NCI-H1417 (cell line): ENCODE measurements at regions not wholly inside any gene's neighbourhood (a gene's known extent, or its start where the extent isn't known, plus 50 kb on each side); places are given as distances from the start of the nearest gene placed in this dataset.
A peak's percentile ranks its signal among the peaks of the same experiment; 100 is the strongest.
"Not testable (repeated sequence)": the region's sequence is repeated elsewhere in the genome, so short reads cannot be mapped to it uniquely, and the experiment has no call there.

Source experiments
- DNase-seq, 3 experiments: peaks; one replicate each; lab custom pipeline; 2025; lab: John Stamatoyannopoulos, UW

DNA sequence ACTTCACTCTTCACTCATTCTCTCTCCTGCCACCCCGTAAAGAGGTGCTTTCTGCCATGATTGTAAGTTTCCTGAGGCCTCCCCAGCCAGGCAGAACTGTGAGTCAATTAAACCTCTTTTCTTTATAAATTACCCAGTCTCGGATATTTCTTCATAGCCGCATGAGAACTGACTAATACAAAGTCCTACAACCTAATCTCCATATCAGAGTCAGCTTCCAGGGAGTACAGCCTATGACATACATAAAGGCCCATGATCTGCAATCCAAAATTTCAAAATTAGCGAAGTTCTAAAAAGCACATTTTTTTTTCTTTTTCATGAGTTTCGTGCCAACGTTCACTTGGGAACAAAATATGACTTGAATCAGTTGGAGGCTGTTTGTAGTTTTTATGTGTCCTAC, 256.9 kb upstream of the DUSP10 start:
- no peak for DNase-seq

DNA sequence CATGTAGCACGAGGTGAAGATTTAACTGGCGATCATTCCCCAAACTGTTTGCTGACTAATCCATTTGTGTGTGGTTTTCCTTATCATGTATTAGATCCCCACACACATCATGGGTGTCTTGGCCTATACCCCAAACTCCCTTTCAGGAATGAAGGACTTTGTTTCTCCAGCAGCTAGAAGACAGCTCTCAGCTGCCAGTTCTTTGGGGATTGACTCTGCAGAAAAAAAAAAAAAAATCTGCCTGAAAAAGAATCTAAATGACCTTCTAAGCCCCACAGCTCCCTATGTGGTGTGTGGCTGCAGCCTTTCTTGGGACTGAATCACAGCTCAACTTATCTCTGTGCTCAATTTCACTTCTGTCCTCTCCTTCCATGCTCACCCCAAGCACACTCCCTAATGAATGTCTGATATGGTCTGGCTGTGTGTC, 256.3 kb upstream of the DUSP10 start:
- no peak for DNase-seq

DNA sequence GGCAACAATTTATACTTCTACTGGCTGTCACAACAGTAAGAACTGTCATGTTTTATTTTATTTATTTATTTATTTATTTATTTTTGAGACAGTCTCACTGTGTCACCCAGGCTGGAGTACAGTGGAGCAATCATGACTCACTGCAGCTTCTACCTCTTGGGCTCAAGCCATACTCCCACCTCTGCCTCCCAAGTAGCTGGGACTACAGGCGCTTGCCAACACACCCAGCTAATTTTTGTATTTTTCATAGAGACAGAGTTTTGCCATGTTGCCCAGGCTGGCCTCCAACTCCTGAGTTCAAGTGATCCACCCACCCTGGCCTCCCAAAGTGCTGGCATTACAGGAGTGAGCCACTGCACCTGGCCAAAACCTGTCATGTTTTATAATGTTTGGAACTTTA, 255.1 kb upstream of the DUSP10 start:
- DNase-seq: not testable (repeated sequence)

DNA sequence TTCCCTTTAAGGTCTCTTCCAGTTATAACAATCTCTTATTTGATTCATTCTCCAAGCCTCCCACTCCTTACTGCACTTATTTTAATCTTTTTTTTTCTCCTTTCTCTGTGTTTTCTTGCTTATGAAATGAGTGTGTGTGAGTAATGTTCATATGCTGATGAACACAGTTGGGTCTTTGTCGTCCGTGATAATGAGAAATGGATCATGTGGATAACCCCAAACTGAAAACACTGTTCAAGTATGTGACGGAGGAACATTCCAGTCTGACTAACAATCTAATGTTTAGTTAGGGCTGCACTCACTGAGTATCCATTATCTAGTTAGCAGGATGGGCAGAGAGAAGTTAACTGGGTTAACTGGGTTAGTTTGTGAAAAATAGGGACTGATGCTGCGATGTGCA, 253.1 kb upstream of the DUSP10 start:
- DNase-seq: no peak

DNA sequence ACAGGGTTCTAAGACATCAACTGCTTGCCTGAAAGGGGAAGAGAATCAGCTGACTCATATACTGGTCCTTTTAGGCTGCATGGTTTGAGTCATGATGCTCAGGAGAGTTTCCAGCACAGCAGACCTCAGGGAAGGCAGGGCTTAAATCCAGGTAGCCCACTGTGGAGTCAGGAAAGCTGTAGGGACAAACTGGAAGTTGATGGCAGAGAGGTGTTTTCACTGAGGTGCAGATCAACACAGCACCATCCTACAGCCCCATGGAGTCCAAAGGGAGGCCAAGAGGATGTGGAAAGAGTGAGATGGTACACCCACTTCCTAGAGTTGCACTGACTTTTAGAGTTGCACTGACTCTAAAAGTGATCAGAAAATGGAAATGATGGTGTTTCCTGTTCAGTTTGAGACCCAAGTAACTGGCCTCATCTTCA, 252.4 kb upstream of the DUSP10 start:
- no peak for DNase-seq

DNA sequence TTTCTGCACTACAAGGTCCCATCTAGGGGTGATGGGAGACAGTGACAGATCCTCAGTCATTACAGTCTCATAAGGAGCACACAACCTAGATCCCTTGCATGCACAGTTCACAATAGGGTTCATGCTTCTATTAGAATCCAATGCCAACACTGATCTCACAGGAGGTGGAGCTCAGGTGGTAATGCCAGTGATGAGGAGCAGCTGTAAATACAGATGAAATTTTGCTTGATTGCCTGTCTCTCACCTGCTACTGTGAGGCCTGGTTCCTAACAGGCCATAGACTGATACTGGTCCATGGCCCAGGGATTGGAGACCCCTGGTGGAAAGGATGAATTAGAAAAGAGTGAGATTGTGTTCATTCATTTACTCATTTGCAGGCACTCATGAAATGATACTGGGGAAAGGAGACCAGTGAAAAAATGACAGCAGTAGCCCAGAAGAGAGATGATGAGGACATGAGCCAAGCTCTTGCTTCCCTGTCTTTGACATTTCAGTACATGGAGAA, 251.6 kb upstream of the DUSP10 start:
- DNase-seq: no peak

DNA sequence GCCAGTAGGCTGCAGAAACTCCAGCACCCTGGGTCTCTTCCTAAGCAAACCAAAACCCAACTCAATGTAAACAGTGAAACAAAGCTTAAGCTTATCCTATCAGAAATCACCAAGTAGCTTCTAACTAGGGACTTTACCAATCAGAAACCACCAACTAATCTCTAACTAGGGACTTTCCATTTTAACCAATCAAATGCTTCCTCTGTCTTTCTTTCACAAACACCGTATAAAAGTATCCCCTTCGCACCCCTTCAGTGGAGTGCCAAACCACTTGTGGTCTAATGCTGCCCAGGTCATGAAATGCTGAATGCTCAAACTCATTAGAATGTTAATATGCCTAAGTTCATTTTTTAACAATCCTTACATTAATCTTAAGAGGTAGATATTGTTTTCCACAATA, 250.5 kb upstream of the DUSP10 start:
- no peak for DNase-seq

DNA sequence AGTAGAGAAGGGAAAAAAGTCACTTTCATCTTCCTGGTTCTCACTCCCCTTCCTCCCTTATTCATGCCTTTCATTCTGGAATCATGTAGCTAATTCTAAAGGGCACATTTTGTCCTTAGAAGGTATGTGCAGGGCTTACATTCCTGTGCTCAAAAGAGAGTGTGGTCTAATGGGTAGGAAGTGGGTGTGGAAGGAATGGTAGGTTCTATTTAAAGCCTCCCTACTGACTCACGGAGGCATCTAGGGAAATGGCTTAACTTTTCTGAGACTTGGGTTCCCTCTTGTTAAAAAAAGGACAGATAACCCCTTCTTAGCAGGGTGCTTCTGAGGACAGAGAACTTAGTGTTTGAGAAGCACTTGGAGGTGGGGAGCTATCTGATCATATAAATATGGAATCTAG, 249.3 kb upstream of the DUSP10 start:
- no peak for DNase-seq

DNA sequence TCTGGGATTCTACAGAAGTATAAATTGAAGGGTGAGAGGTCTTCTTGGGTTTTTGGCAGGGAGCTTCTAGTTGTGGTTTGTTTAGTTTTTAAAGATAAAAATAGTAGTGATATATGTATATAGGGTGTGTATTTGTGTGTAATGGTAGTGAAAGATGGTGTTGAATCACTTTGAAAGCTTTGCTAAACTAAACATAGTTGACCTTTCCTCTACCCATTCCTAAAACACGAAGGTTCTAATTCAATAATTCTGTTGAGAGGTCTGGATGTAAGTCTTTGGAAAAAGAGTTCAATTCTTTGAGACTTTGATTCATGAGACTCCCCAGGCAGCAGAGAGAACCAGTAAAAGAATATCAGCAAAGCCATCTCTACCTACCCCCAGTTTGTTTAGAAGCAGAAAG, 247.9 kb upstream of the DUSP10 start:
- DNase-seq: no peak

DNA sequence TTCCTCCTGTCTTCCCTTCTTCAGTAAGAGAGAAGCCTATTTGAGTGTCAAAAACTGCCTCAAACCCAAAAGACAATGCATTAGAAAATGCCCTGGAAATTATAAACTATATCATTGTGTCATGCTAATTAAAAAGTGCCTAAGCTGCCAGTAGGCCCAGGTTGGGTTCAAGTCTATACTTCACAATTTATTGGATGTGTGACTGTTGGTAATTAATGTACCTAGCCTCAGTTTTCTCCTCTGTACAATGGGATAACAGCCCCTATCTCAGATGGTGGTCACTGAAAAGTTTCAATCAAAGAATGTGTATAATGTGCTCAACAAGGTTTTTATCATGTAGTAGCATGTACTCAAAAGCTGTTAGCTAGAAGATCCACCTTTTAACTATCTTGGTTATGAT, 246.9 kb upstream of the DUSP10 start:
- no peak for DNase-seq

DNA sequence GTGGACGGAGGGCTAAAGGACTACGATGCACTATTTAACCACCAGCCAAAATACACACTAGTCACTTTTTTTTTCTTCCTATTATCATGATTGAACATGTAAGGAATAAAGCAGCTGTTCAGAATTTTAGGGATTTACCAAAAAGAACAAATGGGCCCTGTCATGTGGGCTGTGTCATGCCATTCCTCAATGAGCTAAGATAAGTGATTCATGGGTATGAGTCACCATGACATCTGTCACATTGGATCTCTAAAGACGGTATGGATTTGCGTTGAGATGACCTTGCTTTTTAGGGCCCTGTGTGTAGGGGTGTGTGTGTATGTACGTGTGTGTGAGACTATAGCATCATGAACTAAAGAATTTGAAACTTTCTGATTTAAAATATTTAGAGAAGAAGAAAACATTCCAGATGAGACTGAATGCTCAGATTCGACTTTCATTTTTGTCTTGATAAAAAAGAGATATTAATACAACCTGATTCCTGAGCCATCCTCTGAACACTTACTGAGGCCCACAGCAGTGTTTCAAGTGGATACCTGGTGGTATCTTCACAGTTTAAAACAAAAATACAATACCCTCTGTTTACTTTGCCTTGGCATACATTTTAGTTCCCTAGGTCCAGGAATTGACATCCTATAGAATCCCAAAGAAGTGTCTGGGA, 246.1 kb upstream of the DUSP10 start:
- DNase-seq: peak in 1 of 3 experiments; percentile 37

DNA sequence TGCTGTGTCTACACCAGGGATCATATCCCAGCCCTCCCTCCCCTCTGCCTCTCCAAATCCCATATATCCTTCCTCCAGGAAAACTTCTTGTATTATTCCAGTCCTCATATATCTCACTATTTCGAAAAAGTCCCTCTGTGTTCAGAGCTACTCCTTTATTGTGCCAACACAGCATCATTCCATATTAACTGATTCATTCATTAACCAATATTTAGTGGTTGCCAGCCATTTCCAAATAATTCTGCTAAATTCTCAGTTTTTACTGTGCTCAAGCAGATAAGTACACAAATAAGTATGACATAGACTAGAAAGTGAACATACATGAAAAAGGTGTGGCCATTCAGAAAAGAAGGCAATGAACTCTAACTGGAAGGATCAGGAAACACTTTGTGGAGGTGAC, 241.6 kb upstream of the DUSP10 start:
- DNase-seq: no peak

DNA sequence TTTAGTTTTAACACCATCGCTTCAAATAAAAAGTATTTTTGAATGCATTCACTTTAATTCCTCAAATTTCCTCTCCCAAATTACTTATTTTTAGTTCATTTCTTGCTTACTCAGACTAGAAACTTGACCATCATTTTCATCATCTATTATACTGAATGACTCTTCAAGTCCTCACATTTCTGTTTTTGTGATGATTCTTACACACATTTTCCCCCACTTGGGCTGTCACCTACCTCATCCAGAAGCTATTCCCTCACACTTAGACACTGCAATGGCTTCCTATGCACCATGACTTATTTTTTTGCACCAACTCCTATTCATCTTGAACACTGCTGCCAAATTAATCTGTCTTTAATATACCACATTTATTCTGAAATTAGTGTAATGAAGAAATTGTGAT, 239.6 kb upstream of the DUSP10 start:
- DNase-seq: no peak

DNA sequence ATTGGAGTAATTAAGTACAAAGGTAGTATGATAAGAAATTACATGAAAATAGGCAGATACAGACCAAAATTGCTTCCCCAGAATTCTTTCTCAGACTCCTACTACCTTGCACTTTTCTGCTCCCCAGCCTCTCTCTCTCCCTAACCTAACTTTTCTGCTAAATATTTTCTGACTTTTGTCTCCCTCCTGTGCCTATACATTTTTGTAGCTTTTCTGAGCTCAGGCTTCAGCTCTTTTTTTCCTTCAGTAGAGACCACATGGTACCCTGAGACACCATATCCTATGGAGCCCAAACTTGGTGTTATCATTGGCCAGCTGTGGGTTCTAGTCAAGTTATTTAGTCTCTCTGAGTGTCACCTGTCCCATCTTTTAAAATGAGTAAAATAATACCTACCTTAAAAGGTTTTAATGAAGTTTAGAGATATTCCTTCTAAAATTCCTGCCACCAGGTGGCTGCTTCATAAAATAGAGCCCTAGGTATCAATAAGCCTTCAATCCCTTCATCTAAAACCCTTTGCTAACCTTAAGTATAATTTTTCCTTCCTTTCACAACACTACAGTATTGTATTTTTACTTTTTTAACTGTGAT, 237.6 kb upstream of the DUSP10 start:
- no peak for DNase-seq

DNA sequence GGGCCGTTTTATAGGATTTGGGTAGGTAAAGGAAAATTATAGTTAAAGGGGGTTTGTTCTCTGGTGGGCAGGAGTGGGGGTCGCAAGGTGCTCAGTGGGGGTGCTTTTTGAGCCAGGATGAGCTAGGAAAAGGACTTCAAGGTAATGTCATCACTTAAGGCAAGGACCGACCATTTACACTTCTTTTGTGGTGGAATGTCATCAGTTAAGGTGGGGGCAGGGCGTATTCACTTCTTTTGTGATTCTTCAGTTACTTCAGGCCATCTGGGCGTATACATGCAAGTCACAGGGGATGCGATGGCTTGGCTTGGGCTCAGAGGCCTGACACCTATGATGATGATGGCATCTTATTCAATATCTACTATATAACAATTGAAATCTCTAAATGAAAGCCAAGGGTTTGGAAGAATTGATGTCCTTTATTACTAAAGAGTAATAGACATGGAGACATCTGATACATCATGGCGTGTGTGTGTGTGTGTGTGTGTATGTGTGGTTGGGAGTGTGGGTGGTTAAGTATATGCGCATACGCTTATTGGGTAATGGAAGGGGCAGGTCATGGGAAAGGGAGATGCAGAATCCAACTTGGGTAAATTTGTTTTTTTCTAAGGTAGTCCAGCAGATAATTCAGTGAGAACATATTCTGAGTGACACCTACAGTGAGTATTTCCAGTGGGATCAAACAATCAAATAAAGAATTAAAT, 236.9 kb upstream of the DUSP10 start:
- not testable (repeated sequence) for DNase-seq

DNA sequence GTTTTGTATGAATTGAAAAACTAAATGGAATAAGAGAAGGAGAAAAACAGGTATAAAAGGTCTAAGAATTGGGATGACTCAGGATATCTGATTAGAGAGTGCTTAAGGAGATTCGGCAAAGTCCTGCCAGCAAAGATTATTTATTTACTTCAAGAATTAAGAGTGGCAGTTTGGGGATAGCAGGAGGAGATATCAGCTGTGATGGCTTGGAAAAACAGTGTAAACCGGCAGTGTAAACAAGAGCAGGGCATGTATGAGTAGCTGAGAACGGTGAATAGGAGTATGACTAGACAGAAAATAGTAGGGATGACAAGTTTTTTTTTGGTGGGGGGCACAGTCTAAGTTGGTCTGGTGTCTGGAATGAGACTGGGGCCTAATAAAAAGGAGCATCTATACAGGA, 231.9 kb upstream of the DUSP10 start:
- not testable (repeated sequence) for DNase-seq

DNA sequence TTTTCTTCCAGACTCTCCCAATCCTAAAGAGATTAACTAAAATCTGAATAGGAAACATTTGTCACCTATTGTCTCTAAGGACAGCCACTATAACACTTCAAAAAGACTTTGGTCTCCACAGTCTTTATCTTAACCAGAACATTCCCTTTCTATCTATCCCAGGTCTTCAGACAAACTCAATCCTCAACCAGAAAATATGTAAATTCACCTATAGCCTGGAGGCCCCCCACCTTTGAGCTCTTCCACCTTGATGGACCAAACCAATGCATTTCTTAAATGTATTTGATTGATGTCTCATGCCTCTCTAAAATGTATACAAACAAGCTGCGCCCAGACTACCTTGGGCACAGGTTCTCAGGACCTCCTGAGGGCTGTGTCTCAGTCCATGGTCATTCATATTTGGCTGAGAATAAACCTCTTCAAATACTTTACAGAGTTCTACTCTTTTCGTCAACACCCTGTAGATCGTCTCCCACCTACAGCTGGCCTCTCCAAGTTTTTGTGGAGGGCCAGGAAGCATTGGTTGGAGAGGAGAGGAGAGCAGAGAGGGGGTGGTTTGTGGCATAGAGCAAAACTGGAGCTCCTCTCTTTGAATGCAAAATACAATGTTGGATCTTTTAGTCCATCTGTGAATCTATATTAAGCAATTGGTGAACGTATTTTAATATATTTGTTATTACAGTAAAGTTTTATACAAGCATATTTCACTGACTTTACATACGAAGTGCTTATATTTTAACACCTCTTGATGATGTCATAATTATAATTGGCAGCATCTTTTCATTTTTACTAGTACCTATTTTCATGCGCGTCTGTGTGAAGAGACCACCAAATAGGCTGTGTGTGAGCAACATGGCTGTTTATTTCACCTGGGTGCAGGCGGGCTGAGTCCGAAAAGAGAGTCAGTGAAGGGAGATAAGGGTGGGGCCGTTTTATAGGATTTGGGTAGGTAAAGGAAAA, 230.7 kb upstream of the DUSP10 start:
- DNase-seq: no peak

DNA sequence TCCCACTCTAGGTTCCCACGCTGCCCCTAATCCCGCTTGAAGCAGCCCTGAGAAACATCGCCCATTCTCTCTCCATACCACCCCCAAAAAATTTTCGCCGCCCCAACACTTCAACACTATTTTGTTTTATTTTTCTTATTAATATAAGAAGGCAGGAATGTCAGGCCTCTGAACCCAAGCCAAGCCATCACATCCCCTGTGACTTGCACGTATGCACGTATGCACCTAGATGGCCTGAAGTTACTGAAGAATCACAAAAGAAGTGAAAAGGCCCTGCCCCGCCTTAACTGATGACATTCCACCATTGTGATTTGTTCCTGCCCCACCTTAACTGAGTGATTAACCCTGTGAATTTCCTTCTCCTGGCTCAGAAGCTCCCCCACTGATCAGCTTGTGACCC, 229.1 kb upstream of the DUSP10 start:
- DNase-seq: not testable (repeated sequence)

DNA sequence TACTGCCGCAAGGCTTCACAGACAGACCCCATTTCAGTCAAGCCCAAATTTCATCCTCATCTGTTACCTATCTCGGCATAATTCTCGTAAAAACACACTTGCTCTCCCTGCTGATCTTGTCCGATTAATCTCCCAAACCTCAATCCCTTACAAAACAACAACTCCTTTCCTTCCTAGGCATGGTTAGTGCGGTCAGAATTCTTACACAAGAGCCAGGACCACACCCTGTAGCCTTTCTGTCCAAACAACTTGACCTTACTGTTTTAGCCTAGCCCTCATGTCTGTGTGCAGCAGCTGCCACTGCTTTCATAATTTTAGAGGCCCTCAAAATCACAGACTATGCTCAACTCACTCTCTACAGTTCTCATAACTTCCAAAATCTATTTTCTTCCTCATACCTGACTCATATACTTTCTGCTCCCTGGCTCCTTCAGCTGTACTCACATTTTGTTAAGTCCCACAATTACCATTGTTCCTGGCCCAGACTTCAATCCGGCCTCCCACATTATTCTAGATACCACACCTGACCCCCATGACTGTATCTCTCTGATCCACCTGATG, 227.5 kb upstream of the DUSP10 start:
- not testable (repeated sequence) for DNase-seq

DNA sequence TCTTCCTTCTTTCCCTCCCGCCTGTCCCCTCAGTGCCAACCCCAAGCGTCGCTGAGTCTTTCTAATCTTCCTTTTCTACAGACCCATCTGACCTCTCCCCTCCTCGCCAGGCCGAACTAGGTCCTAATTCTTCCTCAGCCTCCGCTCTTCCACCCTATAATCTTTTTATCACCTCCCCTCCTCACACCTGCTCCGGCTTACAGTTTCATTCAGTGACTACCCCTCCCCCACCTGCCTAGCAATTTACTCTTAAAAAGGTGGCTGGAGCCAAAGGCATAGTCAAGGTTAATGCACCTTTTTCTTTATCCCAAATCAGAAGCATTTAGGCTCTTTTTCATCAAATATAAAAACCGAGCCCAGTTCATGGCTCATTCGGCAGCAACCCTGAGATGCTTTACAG, 225.6 kb upstream of the DUSP10 start:
- peak in 1 of 3 experiments; percentile 9 for DNase-seq

DNA sequence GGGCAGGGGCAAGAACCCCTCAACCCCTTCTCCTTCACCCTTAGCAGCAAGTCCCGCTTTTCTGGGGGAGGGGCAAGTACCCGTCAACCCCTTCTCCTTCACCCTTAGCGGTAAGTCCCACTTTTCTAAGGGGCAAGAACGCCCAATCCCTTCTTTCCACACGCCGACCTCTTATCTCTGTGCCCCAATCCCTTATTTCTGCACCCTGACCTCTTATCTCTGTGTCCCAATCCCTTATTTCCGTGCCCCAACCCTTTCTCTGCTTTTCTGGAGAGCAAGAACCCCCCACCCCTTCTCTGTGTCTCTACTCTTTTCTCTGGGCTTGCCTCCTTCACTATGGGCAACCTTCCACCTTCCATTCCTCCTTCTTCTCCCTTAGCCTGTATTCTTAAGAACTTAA, 225.0 kb upstream of the DUSP10 start:
- not testable (repeated sequence) for DNase-seq

DNA sequence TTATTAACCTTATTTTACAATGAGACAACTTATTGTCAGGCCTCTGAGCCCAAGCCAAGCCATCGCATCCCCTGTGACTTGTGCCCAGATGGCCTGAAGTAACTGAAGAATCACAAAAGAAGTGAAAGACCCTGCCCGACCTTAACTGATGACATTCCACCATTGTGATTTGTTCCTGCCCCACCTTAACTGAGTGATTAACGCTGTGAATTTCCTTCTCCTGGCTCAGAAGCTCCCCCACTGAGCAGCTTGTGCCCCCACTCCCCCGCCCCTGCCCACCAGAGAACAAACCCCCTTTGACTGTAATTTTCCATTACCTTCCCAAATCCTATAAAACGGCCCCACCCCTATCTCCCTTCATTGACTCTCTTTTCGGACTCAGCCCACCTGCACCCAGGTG, 224.0 kb upstream of the DUSP10 start:
- DNase-seq: not testable (repeated sequence)
